ENCODE measurements at regions not wholly inside any gene's neighbourhood (a gene's known extent, or its start where the extent isn't known, plus 50 kb on each side); places are given as distances from the start of the nearest gene placed in this dataset.

DNA sequence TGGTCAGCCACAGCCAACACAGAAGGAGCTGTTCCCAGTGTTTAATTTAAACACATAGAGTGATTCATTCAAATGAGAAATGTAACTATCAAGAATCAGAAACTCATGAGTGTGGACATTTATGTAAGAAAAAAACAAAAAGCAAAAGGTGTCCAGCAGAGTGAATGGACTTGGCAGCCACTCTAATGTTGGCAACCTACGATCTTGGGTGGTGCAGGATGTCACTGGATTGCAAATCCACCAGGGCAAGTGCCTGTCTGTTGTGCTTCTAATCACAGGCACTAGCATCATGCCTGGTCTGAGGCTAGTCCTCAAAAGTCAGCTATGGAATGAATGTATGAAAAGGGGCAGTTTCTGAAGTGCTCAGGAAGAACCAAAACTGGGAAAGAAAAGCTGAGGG, 277.7 kb upstream of the CLNK start:
- Histone ChIP-seq H3K27me3 (no peaks in the 10 kb centered on the region), H3K4me3 (no peak overlapping the region), H3K36me3 (no peaks in the 10 kb centered on the region), H3K4me1 (peaks cover 0 to 7% (median 0%) of the 10 kb centered on the region in 4 donors), H3K9me3 (no peaks in the 10 kb centered on the region), H3K27ac (no peak overlapping the region)
- TF ChIP-seq EP300 (IDR thresholded peaks at IDR 0.05) (no peak), POLR2A (IDR thresholded peaks at IDR 0.05) (no peak)
- no peak for DNase-seq (ENCODE audit: low spot score in 2 of 2)
- WGBS, 2 donors, result 66 to 74% methylated on average over 1 of the region's 1 CpG

DNA sequence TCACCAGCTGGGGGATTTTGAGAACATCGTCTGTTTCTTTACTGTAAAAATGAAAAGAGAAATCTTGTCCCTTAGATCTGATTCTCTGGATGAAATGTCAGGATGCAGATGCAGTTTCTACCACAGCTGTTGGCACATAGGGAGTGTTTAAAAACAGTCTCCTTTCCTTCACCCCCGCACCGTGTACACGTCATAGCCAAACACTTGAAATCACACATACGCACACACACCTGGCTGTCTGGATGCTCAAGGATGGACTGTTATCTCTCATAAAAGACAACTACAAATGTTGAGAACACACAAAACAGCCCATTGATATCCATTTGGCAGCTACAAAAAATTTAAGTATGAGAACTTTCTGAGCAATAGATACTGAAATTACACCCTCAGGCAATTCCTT, 275.8 kb upstream of the CLNK start:
- Histone ChIP-seq H3K4me3 (no peak overlapping the region), H3K27me3 (no peaks in the 10 kb centered on the region), H3K4me1 (peaks cover 0 to 7% (median 0%) of the 10 kb centered on the region in 4 donors), H3K36me3 (no peaks in the 10 kb centered on the region), H3K9me3 (no peaks in the 10 kb centered on the region), H3K27ac (no peak overlapping the region)
- 70 to 75% methylated on average over 5 of the region's 5 CpGs for WGBS, 2 donors
- TF ChIP-seq, protein P1, sequence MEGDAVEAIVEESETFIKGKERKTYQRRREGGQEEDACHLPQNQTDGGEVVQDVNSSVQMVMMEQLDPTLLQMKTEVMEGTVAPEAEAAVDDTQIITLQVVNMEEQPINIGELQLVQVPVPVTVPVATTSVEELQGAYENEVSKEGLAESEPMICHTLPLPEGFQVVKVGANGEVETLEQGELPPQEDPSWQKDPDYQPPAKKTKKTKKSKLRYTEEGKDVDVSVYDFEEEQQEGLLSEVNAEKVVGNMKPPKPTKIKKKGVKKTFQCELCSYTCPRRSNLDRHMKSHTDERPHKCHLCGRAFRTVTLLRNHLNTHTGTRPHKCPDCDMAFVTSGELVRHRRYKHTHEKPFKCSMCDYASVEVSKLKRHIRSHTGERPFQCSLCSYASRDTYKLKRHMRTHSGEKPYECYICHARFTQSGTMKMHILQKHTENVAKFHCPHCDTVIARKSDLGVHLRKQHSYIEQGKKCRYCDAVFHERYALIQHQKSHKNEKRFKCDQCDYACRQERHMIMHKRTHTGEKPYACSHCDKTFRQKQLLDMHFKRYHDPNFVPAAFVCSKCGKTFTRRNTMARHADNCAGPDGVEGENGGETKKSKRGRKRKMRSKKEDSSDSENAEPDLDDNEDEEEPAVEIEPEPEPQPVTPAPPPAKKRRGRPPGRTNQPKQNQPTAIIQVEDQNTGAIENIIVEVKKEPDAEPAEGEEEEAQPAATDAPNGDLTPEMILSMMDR (IDR thresholded peaks at IDR 0.05), result no peak
- TF ChIP-seq POLR2A (IDR thresholded peaks at IDR 0.05) (no peak), EP300 (IDR thresholded peaks at IDR 0.05) (no peak)
- DNase-seq (ENCODE audit: low spot score in 2 of 2), result no peak

GRCh38 chr4:10959586-10959985, 275.0 kb upstream of the CLNK start:
- H3K27me3 ChIP-seq, result no peaks in the 10 kb centered on the region
- TF ChIP-seq POLR2A (IDR thresholded peaks at IDR 0.05) (no peak), EP300 (IDR thresholded peaks at IDR 0.05) (no peak)
- TF ChIP-seq, protein P1 (IDR thresholded peaks at IDR 0.05), result no peak
- H3K4me1 ChIP-seq, result peaks cover 0 to 7% (median 0%) of the 10 kb centered on the region in 4 donors
- no peak overlapping the region for H3K4me3 ChIP-seq
- no peak for DNase-seq (ENCODE audit: low spot score in 2 of 2)
- WGBS, 2 donors, result 21 to 49% methylated on average over 1 of the region's 1 CpG
- no peaks in the 10 kb centered on the region for H3K9me3 ChIP-seq
- no peaks in the 10 kb centered on the region for H3K36me3 ChIP-seq
- H3K27ac ChIP-seq, result no peak overlapping the region

DNA sequence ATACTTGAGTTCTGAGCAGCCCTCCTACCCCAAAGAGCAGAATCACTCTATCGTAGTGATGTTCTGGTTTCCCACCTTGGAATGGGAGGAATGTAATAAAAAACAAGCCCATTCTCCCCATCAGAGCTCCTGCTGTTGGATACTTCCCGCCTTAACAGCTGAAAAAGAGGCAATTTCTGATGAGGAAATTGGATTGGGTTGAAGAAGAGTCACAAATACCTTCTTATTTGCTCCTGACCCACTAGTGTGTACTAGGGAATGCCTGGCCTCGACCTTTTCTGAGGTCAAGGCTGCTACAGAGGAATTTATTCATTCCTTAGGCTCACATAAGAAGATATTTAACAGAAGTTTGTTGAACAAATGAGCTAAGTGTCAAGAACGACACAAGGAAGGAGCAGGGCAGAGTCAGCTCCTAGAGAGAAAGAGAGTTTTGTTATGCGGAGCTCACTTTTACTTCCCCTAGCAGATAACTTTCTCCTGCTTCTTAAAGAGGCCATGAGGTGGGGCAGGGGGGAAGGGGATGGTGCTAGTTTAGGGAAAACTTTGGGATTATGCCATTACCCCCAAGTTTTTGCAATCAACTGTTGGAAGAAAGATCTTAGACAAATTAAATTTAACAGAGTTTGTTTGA, 273.8 kb upstream of the CLNK start:
- peaks cover 0 to 7% (median 0%) of the 10 kb centered on the region in 4 donors for H3K4me1 ChIP-seq
- H3K36me3 ChIP-seq, result no peaks in the 10 kb centered on the region
- TF ChIP-seq EP300 (IDR thresholded peaks at IDR 0.05) (no peak), POLR2A (IDR thresholded peaks at IDR 0.05) (no peak)
- TF ChIP-seq, protein P1 (IDR thresholded peaks at IDR 0.05), result no peak
- H3K9me3 ChIP-seq, result no peaks in the 10 kb centered on the region
- no peak for DNase-seq (ENCODE audit: low spot score in 2 of 2)
- H3K4me3 ChIP-seq, result no peak overlapping the region
- H3K27ac ChIP-seq, result no peak overlapping the region
- 47 to 57% methylated on average over 5 of the region's 5 CpGs for WGBS, 2 donors
- H3K27me3 ChIP-seq, result no peaks in the 10 kb centered on the region

GRCh38 chr4:10951306-10951705, 266.7 kb upstream of the CLNK start:
- H3K4me3 ChIP-seq, result no peak overlapping the region
- H3K36me3 ChIP-seq, result no peaks in the 10 kb centered on the region
- H3K9me3 ChIP-seq, result no peaks in the 10 kb centered on the region
- 86 to 93% methylated on average over 2 of the region's 2 CpGs for WGBS, 2 donors
- TF ChIP-seq EP300 (IDR thresholded peaks at IDR 0.05), result no peak
- no peak overlapping the region for H3K27ac ChIP-seq
- no peaks in the 10 kb centered on the region for H3K4me1 ChIP-seq
- H3K27me3 ChIP-seq, result no peaks in the 10 kb centered on the region
- DNase-seq (ENCODE audit: low spot score in 2 of 2), result no peak

GRCh38 chr4:10949039-10949733, 264.6 kb upstream of the CLNK start:
- Histone ChIP-seq H3K27me3 (no peaks in the 10 kb centered on the region), H3K4me3 (no peak overlapping the region), H3K9me3 (no peaks in the 10 kb centered on the region), H3K27ac (no peak overlapping the region), H3K4me1 (no peaks in the 10 kb centered on the region), H3K36me3 (no peaks in the 10 kb centered on the region)
- 93 to 94% methylated on average over 6 of the region's 6 CpGs for WGBS, 2 donors
- no peak for DNase-seq (ENCODE audit: low spot score in 2 of 2)
- no peak for TF ChIP-seq EP300 (IDR thresholded peaks at IDR 0.05)
- TF ChIP-seq, protein P1 (IDR thresholded peaks at IDR 0.05), result no peak
- TF ChIP-seq POLR2A (IDR thresholded peaks at IDR 0.05), result no peak

All from tibial nerve (tissue), 4 donors.